ENCODE measurements at regions not wholly inside any gene's neighbourhood (a gene's known extent, or its start where the extent isn't known, plus 50 kb on each side); places are given as distances from the start of the nearest gene placed in this dataset.

DNA sequence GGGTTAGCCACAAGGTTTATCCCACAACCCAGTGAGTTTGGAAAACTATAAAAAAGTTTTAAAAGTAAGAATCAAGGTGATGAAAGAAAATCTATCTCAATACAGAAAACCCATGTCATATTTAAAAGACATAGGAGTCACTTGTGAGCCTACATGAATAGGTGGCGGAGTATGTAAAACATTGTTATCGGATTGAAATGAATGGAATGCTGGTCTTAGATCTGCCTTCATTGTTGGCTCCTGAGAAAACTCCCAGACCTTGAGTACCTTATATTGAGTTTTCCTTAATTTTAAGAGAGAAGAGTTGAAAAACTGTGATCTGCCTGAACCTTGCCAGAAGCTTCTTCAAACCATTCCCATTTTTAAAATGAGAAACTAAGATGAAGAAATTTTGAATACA lies 551.1 kb downstream of the EFNA5 start:
- intact Hi-C loops (cut with micrococcal nuclease): no loop called here
- Histone ChIP-seq H4K20me1 (ENCODE audit: insufficient read depth) (no peaks in the 10 kb centered on the region), H3K9ac (ENCODE audit: low read length) (no peak overlapping the region), H3K9me2 (ENCODE audit: insufficient read depth) (no peaks in the 10 kb centered on the region), H3K36me3 (ENCODE audit: control insufficient read depth in 1 of 2, insufficient read depth in 2 of 2, low read length in 2 of 2) (no peaks in the 10 kb centered on the region), H3K79me2 (ENCODE audit: insufficient read depth, low read length) (no peaks in the 10 kb centered on the region), H3K9me3 (ENCODE audit: control insufficient read depth in 1 of 2, insufficient read depth in 1 of 2, low read depth in 1 of 2, low read length in 2 of 2) (no peaks in the 10 kb centered on the region), H3K4me3 (replicated peaks in 1 of 2; ENCODE audit: low read depth in 1 of 2, low read length in 2 of 2) (no peak overlapping the region), H3K27me3 (ENCODE audit: insufficient read depth, low read length) (no peaks in the 10 kb centered on the region), H3K27ac (ENCODE audit: low read depth, low read length) (no peak overlapping the region), H3K4me2 (ENCODE audit: low read length) (no peak overlapping the region), H2AFZ (ENCODE audit: low read depth, low read length, poor library complexity, severe bottlenecking) (no peak overlapping the region), H3K4me1 (ENCODE audit: control insufficient read depth in 1 of 2, insufficient read depth in 2 of 2, low read length in 2 of 2) (no peaks in the 10 kb centered on the region)
- BruUV-seq (replicated peaks): no TSS peak
- TF ChIP-seq YY1 (IDR thresholded peaks at IDR 0.05; ENCODE audit: extremely low read depth, insufficient replicate concordance, low read depth, low read length) (no peak), JUND (IDR thresholded peaks at IDR 0.05) (no peak), ELF1 (IDR thresholded peaks at IDR 0.05; ENCODE audit: borderline replicate concordance, low read depth) (no peak), CTCF (IDR thresholded peaks at IDR 0.05 in 2 of 3, conservative IDR thresholded peaks at IDR 0.05 in 1 of 3; ENCODE audit: borderline replicate concordance in 1 of 3, insufficient read depth in 1 of 3, low read depth in 2 of 3, low read length in 2 of 3) (no peak), POLR2AphosphoS5 (IDR thresholded peaks at IDR 0.05; ENCODE audit: low read depth, low read length) (no peak), EGR1 (IDR thresholded peaks at IDR 0.05; ENCODE audit: low read depth) (no peak), SP1 (IDR thresholded peaks at IDR 0.05; ENCODE audit: low read depth) (no peak), TCF7L2 (IDR thresholded peaks at IDR 0.05; ENCODE audit: borderline replicate concordance, extremely low read depth, insufficient read depth, insufficient read length) (no peak), POLR2A (IDR thresholded peaks at IDR 0.05; ENCODE audit: borderline replicate concordance, extremely low read depth, insufficient read depth, insufficient read length) (no peak)
- ChIA-PET CTCF (no interaction called here), POLR2A (no interaction called here), RAD21 (ENCODE audit: low non-redundant PET in 1 of 2, low total read pairs in 2 of 2, uncharacterized antibody in 2 of 2, unreplicated experiment in 2 of 2) (no interaction called here)
- ATAC-seq (no peak), DNase-seq (ENCODE audit: low read depth, low spot score) (no peak)

Measured in HCT116 (cell line).